Endothelial cell of umbilical vein (primary cell): ENCODE measurements at regions not wholly inside any gene's neighbourhood (a gene's known extent, or its start where the extent isn't known, plus 50 kb on each side); places are given as distances from the start of the nearest gene placed in this dataset.

ENCODE experiments used
- BruUV-seq: library from RNA; stranded (reverse); fragments of 400-500 nt; replicated peaks from 2 replicates; lab custom pipeline; 2021; lab: Mats Ljungman, UMichigan
- CTCF ChIA-PET: fragments of 300-600, 350-600 bp; sonication (Branson Sonifier 250); formaldehyde crosslinking; loops from one replicate; lab custom pipeline; 2021; ENCODE audit warnings: antibody characterized with exemption, inconsistent platforms; lab: Charles Lee
- POLR2A ChIA-PET: fragments of 300-600, 350-600 bp; sonication (Branson Sonifier 250); formaldehyde crosslinking; loops from one replicate; lab custom pipeline; 2021; ENCODE audit warnings: antibody characterized with exemption, inconsistent platforms; lab: Charles Lee
- DNase-seq: peaks from one replicate; pipeline ENCODE4 v3.0.0-alpha.2; 2011; ENCODE audit warnings: low read depth, low spot score
- FAIRE-seq: peaks from 2 replicates; lab custom pipeline; 2011; peaks lifted over from hg19 to GRCh38; lab: Jason Lieb, UNC
- H2AFZ ChIP-seq: 2 replicates; pipeline ENCODE4 v1.6.0; 2012; ENCODE audit warnings: low read depth, low read length, control low read depth, inconsistent platforms
- H3K27ac ChIP-seq: 2 replicates; pipeline ENCODE4 v1.5.1; 2011; ENCODE audit warnings: low read depth, mild to moderate bottlenecking, control low read depth, low read length, moderate library complexity; ENCODE audit not compliant: insufficient read depth
- H3K27me3 ChIP-seq, 2 experiments: 2 replicates each; pipeline versions ENCODE4 v1.6.0 to v1.6.1; 2011; ENCODE audit warnings: low read length in 2 of 2, mixed read lengths in 1 of 2; ENCODE audit not compliant: control insufficient read depth in 2 of 2, insufficient read depth in 2 of 2
- H3K36me3 ChIP-seq, 2 experiments: 2 replicates in 1 of 2; 3 replicates in 1 of 2; pipeline ENCODE4 v1.5.1; 2011; ENCODE audit warnings: low read length in 2 of 2, mild to moderate bottlenecking in 1 of 2, moderate library complexity in 1 of 2; ENCODE audit not compliant: control insufficient read depth in 2 of 2, insufficient read depth in 2 of 2; ENCODE audit errors: extremely low read depth in 1 of 2
- H3K4me1 ChIP-seq: 3 replicates; pipeline ENCODE4 v1.5.1; 2011; ENCODE audit warnings: mild to moderate bottlenecking, low read length; ENCODE audit not compliant: control insufficient read depth, insufficient read depth; ENCODE audit errors: extremely low read depth
- H3K4me2 ChIP-seq: 2 replicates; pipeline ENCODE4 v1.6.1; 2011; ENCODE audit warnings: low read length, control low read depth, mixed read lengths; ENCODE audit not compliant: insufficient read depth
- H3K4me3 ChIP-seq, 3 experiments: fragments of 200-600 bp in 1 of 3; sonication (generic), shearing (Covaris generic) in 1 of 3; replicated peaks in 1 of 3; 2 replicates each; pipeline ENCODE4 v1.5.1; 2011 to 2016; ENCODE audit warnings: control low read depth in 3 of 3, low read length in 3 of 3, mild to moderate bottlenecking in 2 of 3, inconsistent platforms in 1 of 3, low read depth in 1 of 3, moderate library complexity in 1 of 3; ENCODE audit not compliant: insufficient read depth in 1 of 3
- H3K79me2 ChIP-seq: 2 replicates; pipeline ENCODE4 v1.6.0; 2012; ENCODE audit warnings: low read length, inconsistent platforms; ENCODE audit not compliant: control insufficient read depth, insufficient read depth
- H3K9ac ChIP-seq: replicated peaks from 2 replicates; pipeline ENCODE3; 2011; ENCODE audit warnings: low read length, control low read depth; ENCODE audit not compliant: insufficient read depth; ENCODE audit errors: extremely low read depth
- H3K9me1 ChIP-seq: replicated peaks from 3 replicates; pipeline ENCODE4 v1.6.0; 2011; ENCODE audit warnings: mild to moderate bottlenecking, low read length; ENCODE audit not compliant: control insufficient read depth, insufficient read depth; ENCODE audit errors: extremely low read depth
- H3K9me3 ChIP-seq: replicated peaks from 2 replicates; pipeline ENCODE4 v1.5.1; 2012; ENCODE audit warnings: low read length, inconsistent platforms; ENCODE audit not compliant: control insufficient read depth, insufficient read depth
- H4K20me1 ChIP-seq: replicated peaks from 2 replicates; pipeline ENCODE3; 2011; ENCODE audit warnings: mild to moderate bottlenecking, low read length; ENCODE audit not compliant: control insufficient read depth, insufficient read depth; ENCODE audit errors: extremely low read depth
- EZH2 ChIP-seq: IDR thresholded peaks from 2 replicates; pipeline ENCODE4 v1.6.1; 2012; ENCODE audit warnings: borderline replicate concordance, low read depth, mild to moderate bottlenecking, moderate library complexity, low read length, inconsistent platforms; ENCODE audit not compliant: severe bottlenecking
- FOS ChIP-seq: IDR thresholded peaks from 2 replicates; pipeline ENCODE4 v1.6.1; 2011; ENCODE audit warnings: mild to moderate bottlenecking, low read length, moderate library complexity, borderline replicate concordance; ENCODE audit not compliant: insufficient read depth
- GATA2 ChIP-seq: IDR thresholded peaks from 2 replicates; pipeline ENCODE4 v1.7.0; 2011; ENCODE audit warnings: low read depth, mild to moderate bottlenecking, moderate library complexity, mixed read lengths, low read length; ENCODE audit not compliant: insufficient read length, insufficient read depth
- JUN ChIP-seq: IDR thresholded peaks from 2 replicates; pipeline ENCODE4 v1.6.1; 2011; ENCODE audit warnings: borderline replicate concordance, low read depth; ENCODE audit not compliant: insufficient read length, insufficient read depth
- MYC ChIP-seq: IDR thresholded peaks from one replicate; pipeline ENCODE4 v1.6.1; 2011; ENCODE audit warnings: mild to moderate bottlenecking, low read depth, low read length
- POLR2A ChIP-seq: IDR thresholded peaks from 2 replicates; pipeline ENCODE4 v1.6.1; 2012; ENCODE audit warnings: low read depth, mild to moderate bottlenecking, control low read depth, low read length
- POLR2AphosphoS5 ChIP-seq: IDR thresholded peaks from 2 replicates; pipeline ENCODE4 v1.6.1; 2012; ENCODE audit warnings: low read depth, mild to moderate bottlenecking, control low read depth, low read length, moderate library complexity; ENCODE audit not compliant: insufficient read depth
- dilution Hi-C: fragments of 300-500 bp; cut with MboI; formaldehyde crosslinking; loops from one replicate; pipeline ENCODE4 v1.15.0; 2019; ENCODE audit warnings: low sequenced_read_pairs; ENCODE audit not compliant: extremely low pct_ligation_motif_present
- intact Hi-C: fragments of 100-400 bp; cut with micrococcal nuclease; formaldehyde crosslinking; loops from one replicate; pipeline ENCODE4 v1.10.0; 2022
- TF ChIP-seq, protein P1 (sequence below), 2 donors: IDR thresholded peaks; 1 replicate in 1 of 2; 2 replicates in 1 of 2; pipeline ENCODE4 v1.5.1; 2011; ENCODE audit warnings: low read length in 2 of 2, mild to moderate bottlenecking in 2 of 2, moderate library complexity in 2 of 2, control low read depth in 1 of 2, inconsistent platforms in 1 of 2, low read depth in 1 of 2; ENCODE audit not compliant: insufficient read depth in 1 of 2; ENCODE audit errors: extremely low read depth in 1 of 2
- TF ChIP-seq, protein P2 (sequence below): IDR thresholded peaks from 2 replicates; pipeline ENCODE4 v1.6.1; 2011; ENCODE audit not compliant: insufficient read depth, insufficient read length

DNA sequence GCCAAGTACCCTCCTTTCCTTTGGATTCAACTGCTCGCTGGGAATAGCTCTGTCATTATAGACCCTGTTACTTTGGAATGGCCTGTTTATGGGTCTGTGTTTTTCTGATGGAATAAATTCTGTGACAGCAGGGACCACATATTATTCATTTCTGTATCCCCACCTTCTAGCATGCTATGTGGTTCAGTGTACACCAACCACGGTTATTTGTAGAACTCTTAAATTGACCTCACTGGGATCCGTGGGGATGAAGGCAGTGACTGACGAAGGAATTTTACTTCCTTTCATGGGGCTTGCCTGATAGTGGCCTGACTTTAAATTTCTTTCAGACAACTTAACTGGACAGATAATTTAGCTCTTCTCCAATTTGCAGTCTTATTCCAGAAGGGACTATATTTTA, 343.2 kb downstream of the SPRY1 start:
- peaks cover 10% of the 10 kb centered on the region for H3K4me1 ChIP-seq
- H4K20me1 ChIP-seq, result no peaks in the 10 kb centered on the region
- dilution Hi-C loops (no loop called here), intact Hi-C loops (no loop called here)
- no peak overlapping the region for H3K9ac ChIP-seq
- no TSS peak for BruUV-seq
- H3K27ac ChIP-seq, result no peak overlapping the region
- no peak overlapping the region for H2AFZ ChIP-seq
- FAIRE-seq (no peak), DNase-seq (no peak)
- H3K36me3 ChIP-seq, result no peaks in the 10 kb centered on the region
- CTCF ChIA-PET, result interaction anchor here (0.7 kb wide), 1 partner anchor 44 kb away, joined by 3 read pairs; no protein-coding TSS in a partner anchor
- no peaks in the 10 kb centered on the region for H3K9me1 ChIP-seq
- no peaks in the 10 kb centered on the region for H3K79me2 ChIP-seq
- H3K4me3 ChIP-seq, result no peak overlapping the region
- H3K9me3 ChIP-seq, result no peaks in the 10 kb centered on the region
- no peaks in the 10 kb centered on the region for H3K27me3 ChIP-seq
- no peak overlapping the region for H3K4me2 ChIP-seq
- no peak for TF ChIP-seq POLR2A
- POLR2A ChIA-PET, result no interaction called here

DNA sequence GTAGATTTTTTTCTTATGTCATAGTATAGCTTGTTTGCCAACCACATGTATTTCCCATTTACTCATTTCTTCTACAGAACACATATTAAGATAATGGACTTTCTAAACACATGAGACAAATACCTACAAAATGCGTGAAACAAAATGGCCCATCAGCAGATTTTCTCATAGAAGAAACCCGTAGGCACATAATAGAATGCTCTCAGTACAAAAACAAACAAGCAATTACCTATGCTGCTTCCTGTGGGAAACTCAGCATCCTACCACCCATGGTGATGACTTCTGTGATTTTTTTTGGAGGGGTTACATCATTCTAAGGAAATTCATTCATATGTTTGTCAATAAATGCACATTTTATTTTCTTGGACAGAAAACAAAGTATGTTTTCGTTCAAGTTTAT, 343.6 kb downstream of the SPRY1 start:
- TF ChIP-seq POLR2AphosphoS5, result no peak
- TF ChIP-seq, protein P1, sequence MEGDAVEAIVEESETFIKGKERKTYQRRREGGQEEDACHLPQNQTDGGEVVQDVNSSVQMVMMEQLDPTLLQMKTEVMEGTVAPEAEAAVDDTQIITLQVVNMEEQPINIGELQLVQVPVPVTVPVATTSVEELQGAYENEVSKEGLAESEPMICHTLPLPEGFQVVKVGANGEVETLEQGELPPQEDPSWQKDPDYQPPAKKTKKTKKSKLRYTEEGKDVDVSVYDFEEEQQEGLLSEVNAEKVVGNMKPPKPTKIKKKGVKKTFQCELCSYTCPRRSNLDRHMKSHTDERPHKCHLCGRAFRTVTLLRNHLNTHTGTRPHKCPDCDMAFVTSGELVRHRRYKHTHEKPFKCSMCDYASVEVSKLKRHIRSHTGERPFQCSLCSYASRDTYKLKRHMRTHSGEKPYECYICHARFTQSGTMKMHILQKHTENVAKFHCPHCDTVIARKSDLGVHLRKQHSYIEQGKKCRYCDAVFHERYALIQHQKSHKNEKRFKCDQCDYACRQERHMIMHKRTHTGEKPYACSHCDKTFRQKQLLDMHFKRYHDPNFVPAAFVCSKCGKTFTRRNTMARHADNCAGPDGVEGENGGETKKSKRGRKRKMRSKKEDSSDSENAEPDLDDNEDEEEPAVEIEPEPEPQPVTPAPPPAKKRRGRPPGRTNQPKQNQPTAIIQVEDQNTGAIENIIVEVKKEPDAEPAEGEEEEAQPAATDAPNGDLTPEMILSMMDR (IDR thresholded peaks at IDR 0.05; ENCODE audit: extremely low read depth in 1 of 2, insufficient read depth in 1 of 2, low read depth in 1 of 2, low read length in 2 of 2), result no peak
- TF ChIP-seq EZH2, result no peak
- TF ChIP-seq MYC, result no peak
- TF ChIP-seq JUN, result no peak
- no peak for TF ChIP-seq POLR2A
- TF ChIP-seq, protein P2, sequence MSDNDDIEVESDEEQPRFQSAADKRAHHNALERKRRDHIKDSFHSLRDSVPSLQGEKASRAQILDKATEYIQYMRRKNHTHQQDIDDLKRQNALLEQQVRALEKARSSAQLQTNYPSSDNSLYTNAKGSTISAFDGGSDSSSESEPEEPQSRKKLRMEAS, result no peak
- TF ChIP-seq FOS, result no peak
- no peak for TF ChIP-seq GATA2
- no peak overlapping the region for H3K4me3 ChIP-seq
- H4K20me1 ChIP-seq, result no peaks in the 10 kb centered on the region
- H3K4me1 ChIP-seq, result peaks cover 10% of the 10 kb centered on the region
- H3K27ac ChIP-seq, result no peak overlapping the region
- H3K4me2 ChIP-seq, result no peak overlapping the region
- ChIA-PET POLR2A (no interaction called here), CTCF (interaction anchor here (0.7 kb wide), 1 partner anchor 44 kb away, joined by 3 read pairs; no protein-coding TSS in a partner anchor)
- FAIRE-seq (no peak), DNase-seq (no peak)
- intact Hi-C loops, result no loop called here
- dilution Hi-C loops, result no loop called here
- H3K36me3 ChIP-seq, result no peaks in the 10 kb centered on the region
- BruUV-seq, result no TSS peak
- H3K9me3 ChIP-seq, result no peaks in the 10 kb centered on the region
- H2AFZ ChIP-seq, result no peak overlapping the region
- no peaks in the 10 kb centered on the region for H3K79me2 ChIP-seq
- H3K9ac ChIP-seq, result no peak overlapping the region
- H3K9me1 ChIP-seq, result no peaks in the 10 kb centered on the region
- no peaks in the 10 kb centered on the region for H3K27me3 ChIP-seq
